Stimulated activated CD4-positive, alpha-beta T cell treated with anti-CD3 and anti-CD28 coated beads, TNF-alpha, amount 100 ng/mL, for 4 hours (primary cell): ENCODE measurements at regions not wholly inside any gene's neighbourhood (a gene's known extent, or its start where the extent isn't known, plus 50 kb on each side); places are given as distances from the start of the nearest gene placed in this dataset.

Experiments used
- DNase-seq, 3 experiments: peaks; one replicate each; pipeline ENCODE4 v3.0.0-alpha.2; 2020; ENCODE audit warnings: low read depth in 3 of 3

DNA sequence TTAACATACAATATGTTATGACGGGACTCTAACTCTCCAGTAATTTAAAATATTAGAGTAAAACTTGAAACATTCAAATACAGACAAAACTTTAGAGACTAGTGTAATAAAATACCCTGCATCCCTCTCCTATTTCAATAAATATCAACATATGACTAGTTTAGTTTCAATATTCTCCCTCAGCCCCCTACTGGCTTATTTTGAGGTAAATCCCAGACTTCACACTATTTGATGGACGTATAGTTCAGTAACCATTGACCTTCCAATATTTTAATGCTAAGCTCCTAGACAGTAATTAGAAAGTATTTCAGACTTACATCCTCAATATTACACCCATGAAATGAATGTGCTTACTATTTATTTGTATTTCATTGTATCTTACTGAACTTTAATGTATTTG is 180.7 kb upstream of the STARD13 start:
- DNase-seq: no peak

DNA sequence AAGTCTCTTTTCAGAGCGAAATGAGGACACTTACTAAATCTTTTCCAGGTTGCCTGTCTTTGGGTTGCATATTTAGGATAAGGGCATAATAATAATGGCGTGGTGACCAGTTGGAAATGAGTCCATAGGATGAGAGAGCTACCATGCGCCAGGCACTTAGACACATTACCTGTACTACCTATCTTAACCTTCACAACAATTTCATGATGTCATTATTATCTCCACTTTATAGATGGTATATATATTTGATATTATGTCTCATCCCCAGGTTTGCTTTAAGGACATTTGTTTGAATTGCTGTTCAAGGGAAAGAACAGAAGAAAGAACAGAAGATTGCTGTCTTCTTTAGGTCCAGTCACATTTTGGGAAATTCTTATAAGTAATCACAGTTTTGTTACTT is 182.0 kb upstream of the STARD13 start:
- no peak for DNase-seq

DNA sequence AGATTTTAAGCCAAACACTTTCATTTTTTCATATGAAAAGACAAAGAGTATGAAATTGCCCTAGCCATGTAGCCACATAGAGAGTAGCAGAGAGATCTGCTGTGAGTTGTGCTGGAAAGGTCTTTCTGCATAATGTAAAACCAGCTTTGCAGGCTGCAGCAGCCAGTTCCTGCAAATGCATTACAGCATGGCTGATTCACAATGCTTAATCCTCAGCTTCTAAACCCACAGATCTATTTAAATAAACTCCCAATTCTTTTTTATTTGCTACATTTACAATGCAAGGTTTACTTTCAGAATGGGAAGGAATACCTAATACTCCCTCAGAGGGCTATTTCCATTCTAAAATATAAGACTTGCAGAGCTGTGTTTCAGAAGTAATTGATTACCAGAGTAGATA is 185.6 kb upstream of the STARD13 start:
- DNase-seq: no peak

DNA sequence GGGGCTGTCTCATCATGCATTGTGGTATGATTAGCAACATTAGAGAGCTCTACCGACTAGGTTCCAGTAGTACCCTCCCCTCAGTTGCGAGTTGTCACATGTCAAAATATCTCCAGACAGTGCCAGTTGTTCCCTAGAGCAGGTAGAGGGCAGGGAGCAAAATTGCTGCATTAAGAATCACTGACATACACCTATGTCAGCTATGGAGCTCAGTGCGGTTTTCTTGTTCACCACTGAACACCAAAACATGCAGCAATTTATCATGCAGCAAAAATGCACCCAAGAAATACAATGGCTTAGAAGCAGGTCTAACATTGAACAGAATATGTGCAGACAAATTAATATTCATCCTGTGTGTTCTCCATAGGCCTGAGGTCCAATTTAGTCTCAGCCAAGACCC is 186.9 kb upstream of the STARD13 start:
- DNase-seq: no peak

DNA sequence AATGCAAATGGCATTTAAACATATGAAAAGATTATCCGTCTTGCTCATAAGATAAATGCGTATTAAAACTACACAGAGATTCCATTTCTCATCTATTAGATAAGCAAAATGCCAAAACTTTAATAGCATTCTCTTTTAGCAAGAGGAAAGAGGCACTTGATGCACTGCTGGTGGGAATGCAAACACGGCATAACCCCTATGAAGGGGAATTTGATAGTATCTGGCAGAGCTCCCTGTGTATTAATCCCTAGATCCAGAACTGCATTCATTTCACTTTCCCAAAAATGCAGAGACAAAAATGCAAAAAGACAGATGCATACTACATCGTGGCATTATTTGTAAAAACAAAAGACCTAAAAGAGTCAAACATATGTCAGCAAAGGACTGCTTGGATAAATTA is 193.6 kb upstream of the STARD13 start:
- no peak for DNase-seq

DNA sequence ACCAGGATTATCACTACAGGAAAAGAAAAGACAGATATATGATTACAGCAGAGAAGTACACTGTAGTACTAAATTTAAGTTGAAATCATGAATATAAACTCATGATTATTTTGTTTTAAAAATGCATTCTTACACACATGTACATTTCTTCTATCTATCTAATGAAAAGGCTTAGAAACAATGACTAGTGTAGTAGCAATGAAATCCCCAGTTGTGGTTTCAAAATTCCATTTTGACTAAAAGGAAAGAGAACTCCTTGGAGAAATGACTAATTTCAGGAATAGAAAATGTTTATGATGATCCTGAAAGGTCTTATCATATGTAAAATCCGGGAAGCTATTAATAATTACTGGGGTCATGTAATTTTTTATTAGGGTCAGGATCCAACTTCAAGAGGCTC is 195.0 kb upstream of the STARD13 start:
- no peak for DNase-seq

DNA sequence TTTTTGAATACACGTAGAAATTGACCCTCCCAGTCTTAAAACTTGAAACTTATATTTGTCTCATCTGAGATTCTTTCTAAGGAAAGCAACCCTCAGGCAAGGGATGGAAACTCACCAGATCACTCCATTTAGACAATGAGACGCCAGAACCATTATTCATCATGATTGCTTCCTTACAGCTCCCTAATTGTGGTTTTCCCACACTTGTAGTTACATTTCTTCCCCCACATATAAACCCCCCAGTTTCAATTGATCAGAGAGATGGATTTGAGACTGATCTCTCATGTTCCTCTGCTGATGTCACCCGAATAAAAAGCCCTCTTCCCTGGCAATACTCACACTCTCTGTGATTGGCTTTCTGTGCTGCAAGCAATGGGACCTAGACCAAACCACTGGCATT is 197.9 kb upstream of the STARD13 start:
- no peak for DNase-seq

DNA sequence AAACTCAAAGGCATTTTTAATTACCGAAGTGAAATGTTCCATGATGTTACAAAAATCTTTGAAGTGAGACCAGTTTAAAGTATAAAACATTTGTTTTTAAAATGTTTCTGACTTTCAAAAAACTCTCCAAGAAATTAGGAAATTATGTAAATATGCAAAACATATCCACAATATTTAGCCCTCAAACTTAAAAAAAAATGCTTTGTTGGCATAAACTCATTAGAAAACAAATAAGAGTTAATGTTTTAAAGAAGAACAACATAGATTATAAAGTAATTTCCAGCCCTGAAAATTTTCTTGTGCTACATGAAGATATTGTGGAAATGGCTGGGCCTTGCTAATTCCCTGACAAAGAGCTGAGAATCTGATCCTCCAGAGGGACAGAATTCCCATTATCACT is 199.7 kb upstream of the STARD13 start:
- no peak for DNase-seq

DNA sequence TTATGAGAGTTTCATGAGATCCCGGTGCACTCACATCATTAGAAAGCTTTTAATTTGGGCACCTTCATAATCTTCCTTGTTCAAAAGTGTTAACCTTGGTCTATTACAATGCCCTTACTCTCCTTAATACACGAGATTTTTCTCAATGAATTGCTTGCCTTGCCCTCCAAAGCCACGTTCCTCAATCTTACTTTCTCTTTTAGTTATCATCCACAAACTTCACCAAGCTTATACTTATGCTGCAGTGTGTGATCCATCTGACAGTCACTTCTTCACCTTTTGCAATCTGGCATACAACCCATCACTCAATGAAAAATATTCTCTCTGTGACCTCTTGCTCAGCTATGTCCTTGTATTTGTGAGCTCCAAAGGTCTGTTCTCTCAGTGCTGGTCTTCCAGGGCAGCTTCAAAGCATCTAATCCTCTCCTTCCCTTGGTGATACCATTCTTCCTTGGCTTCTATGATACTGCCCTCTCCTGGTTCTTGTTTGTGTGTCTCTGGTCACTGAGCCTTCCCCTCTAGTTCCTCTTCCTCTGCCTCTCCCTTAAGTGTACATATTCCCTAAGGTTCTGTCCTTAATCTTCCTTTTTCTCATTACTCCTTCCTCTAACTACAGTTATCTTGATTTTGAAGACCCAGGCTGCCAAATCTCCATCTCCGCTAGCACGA is 202.2 kb upstream of the STARD13 start:
- no peak for DNase-seq

DNA sequence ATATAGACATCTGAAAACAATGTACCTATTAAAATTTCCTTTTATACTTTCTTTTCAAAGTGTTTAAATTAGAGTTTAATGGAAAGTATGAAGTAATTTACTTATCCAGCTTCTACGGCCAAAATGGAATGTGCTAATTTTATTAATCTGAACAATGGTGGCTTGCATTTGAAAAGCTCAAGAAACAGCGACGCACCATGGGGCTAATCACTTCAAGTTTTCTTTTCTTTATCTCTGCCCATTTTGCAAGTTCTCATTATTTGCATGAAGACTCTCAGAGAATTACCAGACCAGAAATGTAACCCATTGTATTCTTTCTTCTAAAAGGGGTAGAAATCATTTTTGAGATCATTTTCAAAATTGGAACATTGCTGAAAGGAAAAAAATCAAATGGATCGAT is 204.0 kb upstream of the STARD13 start:
- no peak for DNase-seq

DNA sequence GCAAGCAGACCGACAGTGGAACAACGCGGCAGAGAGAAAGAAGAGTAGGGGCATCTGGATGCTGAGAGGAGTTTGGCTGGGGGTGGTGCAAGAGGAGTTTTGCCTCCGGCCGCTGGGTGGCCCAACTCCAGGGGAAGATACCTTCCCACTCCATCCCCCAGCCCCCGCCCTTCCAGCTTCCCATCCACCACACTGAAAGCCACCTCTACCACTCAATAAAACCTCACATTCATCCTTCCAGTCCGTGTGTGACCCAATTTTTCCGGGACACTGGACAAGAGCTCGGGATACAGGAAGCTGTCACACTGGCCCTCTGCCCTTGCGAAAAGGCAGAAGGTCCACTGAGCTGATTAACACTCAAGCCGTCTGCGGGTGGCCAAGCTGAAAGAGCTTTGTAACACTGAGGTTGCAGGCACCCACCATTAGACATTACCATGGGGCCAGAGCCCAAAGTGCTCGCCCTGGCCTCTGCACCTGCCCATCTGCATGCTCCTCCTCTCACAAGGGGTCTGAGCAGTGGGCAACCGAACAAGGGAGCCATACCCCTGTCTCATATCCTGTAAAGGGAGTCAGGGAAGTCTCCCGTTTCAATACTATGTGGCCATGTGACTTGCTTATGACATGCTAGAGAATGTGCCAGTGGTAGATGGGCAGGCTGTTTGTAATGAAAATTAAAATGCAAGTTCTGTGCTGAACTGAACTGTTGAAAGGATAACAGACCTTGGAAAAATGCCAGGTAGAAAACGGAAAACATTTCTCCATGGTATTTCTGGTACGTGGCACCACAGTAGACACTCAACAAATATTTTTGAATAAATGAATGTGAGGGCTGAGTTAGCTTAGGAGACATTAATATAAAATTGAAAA is 205.1 kb upstream of the STARD13 start:
- DNase-seq: no peak

DNA sequence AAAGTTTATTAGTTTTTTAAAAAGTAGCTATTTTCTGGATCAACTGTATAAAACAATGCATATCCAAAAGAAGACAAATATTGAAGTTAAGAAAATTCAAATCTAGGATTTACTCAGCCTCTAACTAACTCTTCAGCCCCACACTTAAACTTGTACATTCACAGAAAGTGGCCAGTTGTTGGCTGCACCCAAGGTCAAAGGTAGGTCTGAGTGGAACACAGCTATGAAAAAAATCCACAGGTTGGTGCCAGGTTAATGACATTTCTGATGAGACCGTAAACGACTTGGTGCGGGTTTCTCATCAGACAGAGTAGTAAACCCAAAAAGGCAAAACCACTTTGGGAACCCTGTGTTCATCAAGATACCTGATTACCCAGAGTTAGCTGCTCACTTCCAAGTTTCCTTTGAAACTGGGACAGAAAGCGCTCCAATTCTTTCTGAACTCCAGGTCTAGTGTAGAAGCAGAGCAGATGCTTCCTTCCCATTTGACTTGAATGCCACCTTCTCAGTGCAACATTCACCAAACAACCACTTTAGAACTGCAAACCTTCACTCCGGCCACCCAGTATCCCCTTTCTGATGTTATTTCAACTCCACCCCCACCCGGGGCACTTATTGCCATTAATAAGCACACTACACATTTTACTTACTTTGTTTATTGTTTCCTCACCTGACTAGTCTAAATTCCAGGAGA is 208.3 kb upstream of the STARD13 start:
- DNase-seq: no peak

DNA sequence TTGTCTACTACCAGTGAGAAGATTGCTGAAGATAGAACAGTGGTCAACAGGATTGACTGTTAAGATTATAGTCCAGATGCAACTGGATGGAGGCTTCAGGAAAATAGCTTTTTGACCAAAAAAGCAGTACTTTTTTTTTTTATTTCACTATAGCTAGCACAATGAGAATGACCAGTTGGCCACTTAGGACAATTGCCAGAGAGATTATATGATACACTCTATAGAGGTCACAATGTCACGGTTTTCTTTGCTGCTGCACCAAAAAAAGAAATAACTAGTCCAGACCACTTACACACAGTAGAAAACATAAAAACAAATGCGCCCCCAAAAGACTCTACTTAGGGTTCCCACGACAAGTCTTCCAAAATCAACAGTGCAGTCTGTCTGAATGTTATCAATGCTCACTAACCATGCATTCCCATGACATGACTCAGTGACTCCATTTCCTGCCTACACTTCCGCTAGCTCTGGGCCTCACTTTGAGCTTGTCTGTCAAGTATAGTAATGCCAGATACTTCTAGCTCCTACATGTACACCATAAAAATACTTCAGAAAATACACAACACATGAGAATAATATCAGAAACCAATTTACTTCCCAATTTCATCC is 209.1 kb upstream of the STARD13 start:
- no peak for DNase-seq

DNA sequence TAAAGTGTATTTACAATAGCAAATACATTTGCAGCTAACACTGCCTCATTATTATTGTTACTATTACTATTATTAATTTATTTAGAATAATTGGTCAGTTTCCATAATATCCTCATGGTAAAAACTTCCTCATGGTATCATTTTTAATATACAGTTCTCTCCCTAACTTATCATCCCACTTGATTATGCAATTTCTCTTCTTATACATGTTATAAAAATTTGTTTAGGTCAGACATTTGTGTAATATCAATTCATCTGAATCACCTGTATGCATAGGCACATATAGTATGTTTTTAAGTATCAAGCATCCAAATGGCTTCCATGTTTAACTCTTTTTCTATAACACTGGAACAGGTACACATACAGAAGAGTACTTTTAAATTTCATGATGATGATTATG is 210.8 kb upstream of the STARD13 start:
- no peak for DNase-seq

DNA sequence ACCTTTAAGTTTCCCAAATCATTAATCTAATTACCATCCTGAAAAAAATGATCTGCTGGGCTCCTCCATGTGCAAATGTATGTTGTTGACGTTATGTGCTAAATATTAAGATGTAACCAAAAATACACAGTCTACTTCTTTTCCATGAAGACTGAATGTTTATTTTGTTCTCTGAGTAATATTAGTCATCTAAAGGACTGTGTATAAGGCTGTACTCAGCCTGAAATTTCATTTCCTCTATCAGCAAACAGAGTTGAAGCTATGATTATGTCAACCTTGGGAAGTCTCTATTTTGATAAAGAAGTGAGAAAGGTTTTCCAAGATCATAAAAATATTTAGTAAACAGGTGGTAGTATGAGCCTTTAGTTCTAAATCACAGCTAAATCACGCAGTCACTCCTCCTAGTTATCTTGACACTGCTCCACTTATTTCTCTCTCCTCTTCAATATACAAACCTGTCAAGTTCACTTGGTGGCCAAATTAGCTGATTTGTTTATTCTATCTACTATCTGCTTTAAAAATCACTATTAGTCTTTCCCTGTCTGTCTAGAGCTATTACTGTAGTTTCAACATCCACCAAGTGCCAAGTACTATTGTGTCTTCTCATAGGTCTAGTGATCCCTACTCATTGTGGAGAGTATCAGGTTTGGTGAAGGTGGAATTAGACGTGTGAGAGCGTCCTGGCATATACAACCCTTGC is 211.7 kb upstream of the STARD13 start:
- DNase-seq: no peak

DNA sequence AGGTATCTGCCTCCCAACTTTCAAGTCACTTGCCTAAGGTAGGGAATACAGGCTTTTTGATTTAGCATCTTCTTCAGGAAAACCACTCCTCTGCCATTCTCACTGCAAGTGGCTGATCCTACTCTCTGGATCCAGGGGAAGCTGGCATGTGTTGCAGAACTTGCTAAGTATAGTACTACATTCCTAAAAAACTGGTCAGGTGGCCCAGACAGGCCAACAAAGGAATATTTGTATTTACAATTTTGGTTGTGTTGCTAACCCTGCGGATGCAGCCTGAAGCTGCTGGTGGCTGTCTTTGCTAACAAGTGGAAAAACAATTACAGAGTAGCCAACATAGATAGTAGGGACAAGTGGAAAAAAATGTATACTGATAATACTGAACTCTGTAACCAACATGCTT is 222.5 kb upstream of the STARD13 start:
- DNase-seq: no peak

DNA sequence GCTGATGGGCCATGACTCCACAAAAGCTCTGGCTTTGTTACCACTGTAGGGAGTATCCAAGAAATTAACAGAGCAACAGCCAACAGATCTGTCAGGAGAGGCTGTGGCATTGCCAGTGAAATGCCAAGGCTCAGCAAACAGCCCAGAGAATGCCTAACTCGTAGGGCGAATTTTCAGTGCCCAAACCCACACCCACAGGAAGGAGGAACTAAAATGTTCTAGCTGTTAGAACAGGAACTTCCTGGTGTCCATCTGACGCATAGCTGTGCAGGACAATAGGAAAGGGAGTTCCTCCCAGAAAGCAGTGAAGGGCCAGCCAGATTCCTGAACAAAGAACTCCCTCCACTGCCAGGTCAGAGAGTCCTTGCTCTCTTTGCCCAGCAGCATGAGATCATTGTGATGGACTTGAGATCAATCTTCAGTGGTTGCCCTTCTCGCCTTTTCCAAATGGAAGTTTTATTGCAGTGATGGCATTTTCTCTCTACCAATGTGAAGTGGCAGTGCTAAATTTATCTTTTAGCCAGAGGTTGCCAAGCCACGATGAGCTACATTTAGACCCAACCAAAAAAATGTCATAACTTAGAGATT is 224.2 kb upstream of the STARD13 start:
- DNase-seq: no peak

DNA sequence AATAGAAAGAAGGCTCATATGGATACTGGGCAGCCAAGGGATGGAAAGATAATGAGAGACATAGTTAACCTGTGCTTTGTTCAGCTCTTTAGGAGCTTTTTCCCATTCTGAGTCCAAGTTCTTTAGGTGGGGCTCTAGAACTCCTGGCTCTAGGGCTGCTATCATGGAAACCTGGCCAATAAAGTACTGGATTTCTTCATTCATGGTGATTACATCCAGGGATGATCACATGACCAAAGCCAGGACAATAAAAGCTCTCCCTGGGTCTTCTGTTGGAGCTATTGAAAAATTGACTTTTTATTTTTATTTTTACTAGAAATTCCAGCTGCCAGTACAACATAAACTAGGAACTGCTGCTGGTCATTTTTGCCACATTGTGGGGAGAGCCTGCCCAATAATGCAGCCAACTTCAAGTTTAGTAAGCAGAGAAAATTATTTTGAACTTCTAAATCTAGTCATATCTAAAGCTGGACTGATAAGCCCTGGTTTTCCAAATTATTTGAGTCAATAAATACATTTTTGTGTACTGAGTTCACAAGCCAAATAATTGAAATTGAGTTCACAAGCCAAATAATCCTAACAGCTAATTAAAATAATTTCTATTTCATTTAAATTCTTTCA is 224.9 kb upstream of the STARD13 start:
- no peak for DNase-seq

DNA sequence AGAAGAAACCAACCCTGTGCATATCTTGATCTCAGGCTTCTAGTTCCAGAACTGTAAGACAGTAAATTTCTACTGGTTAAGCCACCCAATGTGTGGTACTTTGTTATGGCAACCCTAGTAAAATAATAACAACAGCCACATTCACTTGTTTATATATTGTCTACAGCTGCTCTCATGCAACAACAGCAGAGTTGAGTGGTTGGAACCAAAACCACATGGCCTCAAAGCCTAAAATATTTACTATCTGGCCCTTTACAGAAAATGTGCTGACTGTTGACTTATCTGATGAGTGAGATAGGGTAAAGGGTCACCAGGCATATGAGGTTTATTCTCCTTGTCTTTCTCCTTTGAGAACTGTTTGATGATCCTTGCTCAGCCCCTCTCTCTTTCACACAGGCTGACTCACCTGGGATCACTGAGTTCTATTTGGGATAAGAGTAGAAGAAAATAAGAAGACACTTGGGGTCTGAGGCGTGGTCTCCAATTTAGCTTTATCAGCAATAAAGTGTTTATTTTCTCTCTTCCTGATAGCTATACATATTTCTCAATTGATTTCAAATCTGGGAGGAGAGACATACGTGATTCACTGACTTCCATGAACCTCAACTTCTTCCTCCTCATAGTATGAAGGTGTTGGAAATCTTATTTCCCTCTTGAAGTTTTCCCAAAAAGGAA is 227.5 kb upstream of the STARD13 start:
- DNase-seq: no peak

DNA sequence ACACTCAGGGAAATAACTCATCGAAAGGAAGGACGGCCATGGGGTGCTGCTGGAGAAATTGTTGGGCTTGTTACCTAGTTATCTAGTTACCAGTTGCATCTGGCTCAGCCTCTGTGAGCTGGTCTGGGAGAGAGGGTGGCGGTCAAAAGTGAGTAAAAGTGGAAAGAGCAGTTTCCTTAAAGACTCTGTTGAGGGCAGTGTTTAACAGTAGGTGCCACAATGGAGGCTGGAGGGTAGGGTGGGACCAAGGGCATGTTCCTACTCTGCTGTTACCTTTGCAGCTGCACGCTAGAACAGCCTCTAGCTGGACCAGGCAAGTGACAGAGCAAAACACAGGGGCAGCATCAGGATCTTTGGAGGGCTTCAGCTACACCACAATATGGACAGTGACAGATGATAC is 228.8 kb upstream of the STARD13 start:
- no peak for DNase-seq
